Suppressor macrophage (primary cell): ENCODE measurements at regions not wholly inside any gene's neighbourhood (a gene's known extent, or its start where the extent isn't known, plus 50 kb on each side); places are given as distances from the start of the nearest gene placed in this dataset.

Experiments used
- DNase-seq, 4 experiments: peaks; one replicate each; pipeline ENCODE4 v3.0.0-alpha.2; 2020 to 2022

DNA sequence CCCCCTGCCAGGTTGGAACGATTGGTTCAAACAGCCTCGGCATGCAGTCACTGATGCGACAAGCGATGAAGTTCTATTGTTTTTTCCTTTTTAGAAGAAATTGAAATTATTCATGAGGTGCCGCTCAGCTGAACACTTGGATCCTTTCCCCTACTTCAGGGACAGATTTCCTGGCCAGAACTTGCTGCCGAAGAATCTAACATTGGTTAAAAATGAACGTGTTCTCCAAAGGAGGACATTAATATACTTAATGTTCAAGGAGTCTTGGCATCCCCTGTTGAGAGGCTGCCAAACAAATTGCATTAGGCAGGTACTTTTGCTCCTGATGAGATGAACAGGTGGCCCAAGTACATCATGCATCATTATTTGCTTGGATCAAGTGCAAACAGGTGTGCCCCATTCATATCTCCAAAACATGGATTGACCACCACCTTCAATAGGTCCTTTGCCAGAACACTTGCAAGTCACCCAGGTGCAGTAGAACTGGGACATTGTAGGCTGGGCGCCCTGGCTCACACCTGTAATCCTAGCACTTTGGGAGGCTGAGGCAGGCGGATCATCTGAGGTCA lies 437.2 kb downstream of the HAPSTR1 start:
- DNase-seq: no peak

DNA sequence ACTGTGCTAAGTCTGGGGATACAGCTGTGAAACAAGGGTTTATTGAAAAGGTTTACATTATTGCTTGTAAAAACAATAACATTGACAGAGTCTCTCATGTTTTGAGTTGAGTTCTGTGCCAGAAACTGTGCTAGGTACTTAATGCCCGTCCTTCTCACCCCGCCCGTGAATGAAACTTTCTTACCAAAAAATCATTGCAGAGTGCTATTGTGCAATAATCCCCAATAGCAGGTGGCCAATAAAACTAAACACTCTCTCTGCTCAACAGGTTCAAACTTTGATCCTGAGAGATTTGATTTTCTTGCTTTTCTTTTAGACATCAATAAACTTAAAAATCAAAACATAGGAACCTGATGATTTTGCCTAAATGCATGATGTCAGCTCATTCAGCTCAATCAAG lies 441.6 kb downstream of the HAPSTR1 start:
- DNase-seq: no peak

GRCh38 chr16:9534759-9535158 lies 443.3 kb downstream of the HAPSTR1 start:
- no peak for DNase-seq

- DNase-seq: no peak
Observed at GRCh38 chr16:9536905-9537304, 445.5 kb downstream of the HAPSTR1 start.

- DNase-seq: no peak
Observed at GRCh38 chr16:9539346-9539745, 447.9 kb downstream of the HAPSTR1 start.

DNA sequence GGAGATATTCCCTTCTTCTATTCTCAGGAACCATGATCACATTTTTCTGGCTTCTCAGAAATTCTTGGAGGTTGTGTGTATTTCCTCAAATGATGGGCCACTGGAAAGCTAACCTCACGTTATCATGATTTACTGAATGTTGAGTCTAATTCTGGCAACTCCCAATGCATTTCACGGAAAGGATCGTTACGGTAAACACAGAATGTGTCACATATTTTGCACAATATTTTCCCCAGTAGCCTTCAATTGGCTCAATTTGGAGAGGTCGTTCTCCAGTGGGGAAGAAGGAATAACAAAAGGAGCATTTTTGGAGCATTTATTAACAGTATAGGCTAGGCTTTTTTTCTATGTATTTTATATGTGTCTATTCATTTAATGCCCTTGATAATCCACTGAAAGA lies 450.3 kb downstream of the HAPSTR1 start:
- no peak for DNase-seq

GRCh38 chr16:9542165-9542755 lies 450.8 kb downstream of the HAPSTR1 start:
- DNase-seq: no peak

GRCh38 chr16:9545522-9546437 lies 454.3 kb downstream of the HAPSTR1 start:
- DNase-seq: no peak

GRCh38 chr16:9546438-9546786 lies 455.0 kb downstream of the HAPSTR1 start:
- DNase-seq: no peak

GRCh38 chr16:9549487-9549886 lies 458.0 kb downstream of the HAPSTR1 start:
- DNase-seq: no peak

- no peak for DNase-seq
Observed at GRCh38 chr16:9555051-9555450, 463.6 kb downstream of the HAPSTR1 start.

- DNase-seq: no peak
Observed at GRCh38 chr16:9556949-9557665, 465.7 kb downstream of the HAPSTR1 start.

GRCh38 chr16:9557713-9558112 lies 466.3 kb downstream of the HAPSTR1 start:
- DNase-seq: no peak

DNA sequence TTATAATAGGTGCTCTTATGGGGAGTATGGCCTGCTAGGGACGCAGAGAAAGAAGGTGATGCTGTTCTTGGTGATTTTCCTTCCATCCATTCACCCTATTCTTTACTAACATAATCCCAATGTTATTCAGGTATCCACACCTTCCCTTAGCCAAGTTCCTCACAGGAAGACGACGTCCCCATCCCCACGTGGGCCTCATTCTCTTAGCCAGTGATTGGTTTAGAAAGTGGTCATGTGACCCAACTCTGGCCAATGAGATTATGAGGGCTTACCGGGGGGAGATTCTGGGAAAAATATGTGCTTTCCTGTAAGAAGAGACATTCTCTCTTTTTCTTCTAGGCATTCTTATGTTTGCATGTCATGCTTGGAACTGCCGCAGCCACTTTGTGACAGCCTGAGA lies 474.7 kb downstream of the HAPSTR1 start:
- no peak for DNase-seq

DNA sequence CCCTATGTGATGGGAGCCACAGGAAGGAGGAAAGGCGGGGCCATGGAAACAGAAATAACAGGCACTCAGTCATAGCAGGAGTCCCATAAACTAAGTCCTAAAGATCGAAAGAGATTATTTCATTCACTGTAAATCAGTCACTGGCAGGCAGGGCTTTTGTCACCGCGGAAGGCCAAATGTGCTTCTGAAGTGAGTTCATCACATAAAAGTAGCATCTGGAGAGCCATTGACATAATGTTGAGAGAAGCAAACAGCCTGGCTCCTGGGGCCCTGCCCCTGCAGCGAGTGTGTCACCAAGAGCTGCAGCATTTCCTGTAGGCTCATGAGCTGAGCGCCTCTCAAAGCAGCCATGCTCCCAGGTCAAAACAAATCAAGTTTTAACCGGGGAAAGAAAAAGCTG lies 476.2 kb downstream of the HAPSTR1 start:
- no peak for DNase-seq

GRCh38 chr16:9568261-9568660 lies 476.8 kb downstream of the HAPSTR1 start:
- no peak for DNase-seq

- DNase-seq: no peak
Observed at GRCh38 chr16:9570521-9570920, 479.1 kb downstream of the HAPSTR1 start.

DNA sequence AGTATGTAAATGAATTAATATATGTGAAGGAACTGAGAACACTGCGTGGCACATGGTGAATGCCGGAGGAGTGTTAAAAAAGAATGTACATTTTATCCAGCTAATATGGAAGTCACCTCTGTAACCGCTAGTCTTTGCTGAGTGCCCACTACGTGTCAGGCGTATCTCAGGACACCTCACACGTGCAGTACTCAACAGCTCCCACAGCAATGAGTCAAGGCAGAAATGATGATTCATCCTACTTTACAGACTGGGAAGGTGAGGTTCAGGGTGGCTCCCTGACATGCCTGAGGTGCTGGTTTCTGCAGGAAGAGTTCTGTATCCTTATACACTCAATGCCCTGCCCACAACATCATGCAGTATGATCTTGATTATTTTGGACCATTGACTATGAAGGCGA lies 487.0 kb downstream of the HAPSTR1 start:
- no peak for DNase-seq

DNA sequence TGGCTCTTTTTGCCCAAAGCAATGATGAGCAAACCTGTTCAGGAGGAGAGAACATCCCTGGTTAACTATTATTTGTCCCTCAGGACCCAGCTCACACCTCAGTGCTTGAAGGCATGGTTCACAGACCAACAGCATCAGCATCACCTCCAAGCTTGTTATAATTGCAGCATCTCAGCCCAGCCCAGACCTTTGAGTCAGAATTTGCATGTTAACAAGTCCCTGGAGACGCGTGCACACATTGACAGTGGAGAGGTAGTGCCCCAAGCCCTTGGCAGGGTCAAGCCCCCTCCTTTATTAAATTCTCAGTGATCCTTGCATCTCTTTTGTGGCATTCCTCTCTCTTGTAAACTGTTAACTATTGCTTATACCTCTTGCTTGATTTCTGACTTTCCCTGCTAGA lies 488.6 kb downstream of the HAPSTR1 start:
- no peak for DNase-seq

DNA sequence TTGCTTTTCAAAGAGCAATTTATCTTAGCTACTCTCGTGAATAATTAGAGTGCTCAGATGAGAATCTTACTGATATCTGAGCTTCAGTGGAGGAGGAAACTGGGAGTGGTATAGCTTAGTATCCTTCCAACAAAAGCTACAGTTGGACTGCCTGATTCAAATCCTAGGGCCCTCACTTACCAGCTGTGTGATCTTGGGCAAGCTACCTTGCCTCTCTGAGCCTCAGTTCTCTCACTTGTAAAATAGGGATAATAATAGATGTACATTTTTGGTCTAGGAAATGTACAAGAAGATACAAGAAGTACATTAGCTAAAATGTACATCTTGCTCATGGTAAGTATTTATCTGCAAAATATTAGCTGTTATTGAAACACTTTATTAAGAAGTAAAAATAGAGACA lies 502.0 kb downstream of the HAPSTR1 start:
- no peak for DNase-seq

DNA sequence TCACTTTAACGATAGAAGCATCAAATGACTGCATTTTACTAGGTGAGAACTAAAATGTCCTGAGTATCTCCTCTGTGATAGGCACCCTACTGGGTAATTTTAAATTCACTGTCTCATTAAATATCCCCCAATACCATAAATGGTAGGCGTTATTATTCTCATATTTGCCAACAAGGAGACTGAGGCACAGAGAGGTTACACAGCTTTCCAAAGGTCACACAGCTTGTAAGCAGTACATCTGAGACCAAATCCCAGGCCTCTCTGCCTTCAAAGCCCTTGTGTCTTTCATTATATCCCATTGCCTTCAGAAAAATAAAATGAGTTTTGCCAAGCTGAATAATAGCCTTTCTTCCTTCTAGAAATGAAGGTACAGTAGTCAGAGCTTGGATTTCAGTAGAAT lies 502.6 kb downstream of the HAPSTR1 start:
- no peak for DNase-seq

DNA sequence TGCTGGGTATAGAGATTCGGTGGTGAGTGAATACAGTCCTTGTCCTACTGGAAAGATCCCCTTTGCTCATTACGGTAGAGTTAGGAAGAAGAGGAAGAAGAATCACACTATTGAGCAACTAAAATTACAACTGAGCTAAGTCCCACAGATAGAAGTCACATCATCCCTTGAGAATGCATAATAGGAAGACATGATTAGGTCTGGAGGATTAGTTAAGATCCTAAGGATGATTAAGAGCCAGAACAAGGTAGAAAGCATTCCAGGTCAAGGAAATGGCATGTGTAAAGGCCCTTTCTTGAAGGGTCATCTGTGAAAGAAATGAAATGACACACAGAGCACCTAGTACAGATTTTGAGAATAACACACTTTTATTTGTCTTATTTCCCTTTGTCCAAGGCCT lies 503.5 kb downstream of the HAPSTR1 start:
- DNase-seq: no peak

- no peak for DNase-seq
Observed at GRCh38 chr16:9595393-9595792, 503.9 kb downstream of the HAPSTR1 start.
